OCI-LY3 (cell line): ENCODE measurements at regions not wholly inside any gene's neighbourhood (a gene's known extent, or its start where the extent isn't known, plus 50 kb on each side); places are given as distances from the start of the nearest gene placed in this dataset.

Source experiments
- H2AFZ ChIP-seq: fragments of 200-600, 300-600 bp; shearing (Covaris generic); 2 replicates; pipeline ENCODE4 v1.6.0; 2014; ENCODE audit warnings: antibody characterized with exemption, low read depth, low read length
- H3K27ac ChIP-seq: fragments of 200-600, 300-600 bp; sonication (generic); 2 replicates; pipeline ENCODE4 v1.5.1; 2014; ENCODE audit warnings: mild to moderate bottlenecking, low read length, moderate library complexity, mixed read lengths
- H3K27me3 ChIP-seq: fragments of 200-600, 300-600 bp; sonication (generic); 2 replicates; pipeline ENCODE4 v1.6.1; 2014; ENCODE audit warnings: low read depth, low read length, mixed read lengths
- H3K36me3 ChIP-seq: fragments of 200-600, 300-600 bp; sonication (generic); replicated peaks from 2 replicates; pipeline ENCODE3; 2014; ENCODE audit warnings: low read depth, low read length, mixed read lengths
- H3K4me1 ChIP-seq: fragments of 300-600, 200-600 bp; sonication (generic); 2 replicates; pipeline ENCODE4 v1.6.1; 2014; ENCODE audit warnings: low read length, mixed read lengths
- H3K4me2 ChIP-seq: fragments of 200-600, 300-600 bp; sonication (generic); 2 replicates; pipeline ENCODE4 v1.6.1; 2014; ENCODE audit warnings: low read length, mixed read lengths
- H3K4me3 ChIP-seq: fragments of 300-600, 200-600 bp; sonication (generic); 2 replicates; pipeline ENCODE4 v1.5.1; 2014; ENCODE audit warnings: antibody characterized with exemption, mild to moderate bottlenecking, low read length, moderate library complexity
- H3K79me2 ChIP-seq: fragments of 300-600, 200-600 bp; shearing (Covaris generic); 2 replicates; pipeline ENCODE4 v1.6.1; 2014; ENCODE audit warnings: mild to moderate bottlenecking, low read length, mixed read lengths
- H3K9ac ChIP-seq: fragments of 300-600, 200-600 bp; shearing (Covaris generic); 2 replicates; pipeline ENCODE4 v1.6.0; 2014; ENCODE audit warnings: mild to moderate bottlenecking, low read length, moderate library complexity
- H3K9me3 ChIP-seq: fragments of 200-600, 300-600 bp; shearing (Covaris generic); 2 replicates; pipeline ENCODE4 v1.6.1; 2014; ENCODE audit warnings: low read length, mixed read lengths; ENCODE audit not compliant: insufficient read depth
- H4K20me1 ChIP-seq: fragments of 200-600, 300-600 bp; sonication (generic); 2 replicates; pipeline ENCODE4 v1.6.1; 2016; ENCODE audit warnings: low read length, mixed read lengths; ENCODE audit not compliant: insufficient read depth
- CTCF ChIP-seq: fragments of 200-600, 300-600 bp; sonication (generic); IDR thresholded peaks from 2 replicates; pipeline ENCODE4 v1.5.1; 2014; ENCODE audit warnings: antibody characterized with exemption, low read length, low read depth
- EZH2phosphoT487 ChIP-seq: fragments of 200-600 bp; shearing (Covaris generic); IDR thresholded peaks from 2 replicates; pipeline ENCODE4 v1.6.1; 2018; ENCODE audit warnings: antibody characterized with exemption, mixed run types, low read depth

DNA sequence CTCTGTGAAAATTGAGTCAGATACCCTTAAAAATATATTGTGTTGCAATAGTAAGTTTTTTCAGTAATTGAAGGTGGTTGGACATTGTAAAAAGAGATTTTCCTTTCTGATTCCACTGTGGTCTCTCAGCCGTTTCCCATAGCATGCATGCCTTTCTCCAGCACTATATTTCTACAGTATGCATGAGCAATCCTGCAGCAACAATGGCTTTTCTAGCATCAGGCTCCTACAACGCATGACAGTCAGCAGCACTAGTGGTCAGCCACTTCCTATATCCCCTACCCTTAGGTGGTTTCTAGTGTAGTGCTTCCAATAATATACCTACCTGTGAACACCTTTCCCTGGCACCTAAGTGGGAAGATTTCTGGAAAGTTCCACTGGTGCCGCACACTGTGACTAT is 55.4 kb upstream of the SNRPN start:
- Histone ChIP-seq H4K20me1 (no peaks in the 10 kb centered on the region), H3K4me1 (no peaks in the 10 kb centered on the region), H3K9ac (no peak overlapping the region), H3K4me3 (no peak overlapping the region), H3K9me3 (no peaks in the 10 kb centered on the region), H3K4me2 (no peak overlapping the region), H3K79me2 (no peaks in the 10 kb centered on the region), H3K27me3 (no peaks in the 10 kb centered on the region), H3K27ac (no peak overlapping the region), H3K36me3 (no peaks in the 10 kb centered on the region), H2AFZ (no peak overlapping the region)
- no peak for TF ChIP-seq EZH2phosphoT487
- no peak for TF ChIP-seq CTCF

GRCh38 chr15:24899795-24900194 is 55.0 kb upstream of the SNRPN start:
- Histone ChIP-seq H3K79me2 (no peaks in the 10 kb centered on the region), H3K36me3 (no peaks in the 10 kb centered on the region), H4K20me1 (no peaks in the 10 kb centered on the region), H3K4me3 (no peak overlapping the region), H3K27me3 (no peaks in the 10 kb centered on the region), H3K4me1 (no peaks in the 10 kb centered on the region), H3K9ac (no peak overlapping the region), H3K27ac (no peak overlapping the region), H3K4me2 (no peak overlapping the region), H2AFZ (no peak overlapping the region), H3K9me3 (no peaks in the 10 kb centered on the region)
- no peak for TF ChIP-seq EZH2phosphoT487
- no peak for TF ChIP-seq CTCF

- H4K20me1 ChIP-seq = no peaks in the 10 kb centered on the region
These were observed 53.4 kb upstream of the SNRPN start for GRCh38 chr15:24901409-24901808.

More at GRCh38 chr15:24901409-24901808, 53.4 kb upstream of the SNRPN start:
- TF ChIP-seq CTCF (no peak), EZH2phosphoT487 (no peak)
- Histone ChIP-seq H3K4me3 (no peak overlapping the region), H3K79me2 (no peaks in the 10 kb centered on the region), H3K36me3 (no peaks in the 10 kb centered on the region), H3K9ac (no peak overlapping the region), H2AFZ (no peak overlapping the region), H3K27me3 (no peaks in the 10 kb centered on the region), H3K4me1 (no peaks in the 10 kb centered on the region), H3K9me3 (no peaks in the 10 kb centered on the region), H3K4me2 (no peak overlapping the region), H3K27ac (no peak overlapping the region)
